ENCODE measurements at regions not wholly inside any gene's neighbourhood (a gene's known extent, or its start where the extent isn't known, plus 50 kb on each side); places are given as distances from the start of the nearest gene placed in this dataset.
"Not testable (repeated sequence)": the region's sequence is repeated elsewhere in the genome, so short reads cannot be mapped to it uniquely, and the experiment has no call there.

- H3K4me3 ChIP-seq (ENCODE audit: insufficient read depth, low read depth, low read length, poor library complexity, severe bottlenecking); H3K27me3 ChIP-seq (replicated peaks; ENCODE audit: control insufficient read depth, insufficient read depth, low read length, poor library complexity, severe bottlenecking); H3K9me3 ChIP-seq (ENCODE audit: control insufficient read depth, low read length); H3K36me3 ChIP-seq (ENCODE audit: control insufficient read depth, insufficient read depth, low read length); H3K27ac ChIP-seq (ENCODE audit: insufficient read depth, low read length, poor library complexity, severe bottlenecking); DNase-seq; H3K4me1 ChIP-seq (ENCODE audit: control insufficient read depth, insufficient read depth, low read length, poor library complexity, severe bottlenecking): not testable (repeated sequence)
These were observed 125.6 kb upstream of the NBPF9 start for GRCh38 chr1:149228672-149229585.

GRCh38 chr1:149229813-149230212 lies 126.5 kb upstream of the NBPF9 start:
- H3K4me3 ChIP-seq (ENCODE audit: insufficient read depth, low read depth, low read length, poor library complexity, severe bottlenecking); H3K36me3 ChIP-seq (ENCODE audit: control insufficient read depth, insufficient read depth, low read length); H3K4me1 ChIP-seq (ENCODE audit: control insufficient read depth, insufficient read depth, low read length, poor library complexity, severe bottlenecking); H3K27ac ChIP-seq (ENCODE audit: insufficient read depth, low read length, poor library complexity, severe bottlenecking); DNase-seq; H3K9me3 ChIP-seq (ENCODE audit: control insufficient read depth, low read length); H3K27me3 ChIP-seq (replicated peaks; ENCODE audit: control insufficient read depth, insufficient read depth, low read length, poor library complexity, severe bottlenecking): not testable (repeated sequence)

- H3K4me1 ChIP-seq (ENCODE audit: control insufficient read depth, insufficient read depth, low read length, poor library complexity, severe bottlenecking); H3K4me3 ChIP-seq (ENCODE audit: insufficient read depth, low read depth, low read length, poor library complexity, severe bottlenecking); DNase-seq; H3K27ac ChIP-seq (ENCODE audit: insufficient read depth, low read length, poor library complexity, severe bottlenecking); H3K27me3 ChIP-seq (replicated peaks; ENCODE audit: control insufficient read depth, insufficient read depth, low read length, poor library complexity, severe bottlenecking); H3K9me3 ChIP-seq (ENCODE audit: control insufficient read depth, low read length); H3K36me3 ChIP-seq (ENCODE audit: control insufficient read depth, insufficient read depth, low read length): not testable (repeated sequence)
These were observed 131.9 kb upstream of the NBPF9 start for GRCh38 chr1:149234926-149235914.

- H3K36me3 ChIP-seq (ENCODE audit: control insufficient read depth, insufficient read depth, low read length); H3K27me3 ChIP-seq (replicated peaks; ENCODE audit: control insufficient read depth, insufficient read depth, low read length, poor library complexity, severe bottlenecking); H3K4me3 ChIP-seq (ENCODE audit: insufficient read depth, low read depth, low read length, poor library complexity, severe bottlenecking); DNase-seq; H3K9me3 ChIP-seq (ENCODE audit: control insufficient read depth, low read length); H3K27ac ChIP-seq (ENCODE audit: insufficient read depth, low read length, poor library complexity, severe bottlenecking); H3K4me1 ChIP-seq (ENCODE audit: control insufficient read depth, insufficient read depth, low read length, poor library complexity, severe bottlenecking): not testable (repeated sequence)
These were observed 134.2 kb upstream of the NBPF9 start for GRCh38 chr1:149237515-149237914.

GRCh38 chr1:149239897-149240508 lies 136.7 kb upstream of the NBPF9 start:
- H3K9me3 ChIP-seq (ENCODE audit: control insufficient read depth, low read length); H3K27ac ChIP-seq (ENCODE audit: insufficient read depth, low read length, poor library complexity, severe bottlenecking); H3K27me3 ChIP-seq (replicated peaks; ENCODE audit: control insufficient read depth, insufficient read depth, low read length, poor library complexity, severe bottlenecking); H3K36me3 ChIP-seq (ENCODE audit: control insufficient read depth, insufficient read depth, low read length); DNase-seq; H3K4me3 ChIP-seq (ENCODE audit: insufficient read depth, low read depth, low read length, poor library complexity, severe bottlenecking); H3K4me1 ChIP-seq (ENCODE audit: control insufficient read depth, insufficient read depth, low read length, poor library complexity, severe bottlenecking): not testable (repeated sequence)

- H3K36me3 ChIP-seq (ENCODE audit: control insufficient read depth, insufficient read depth, low read length); H3K9me3 ChIP-seq (ENCODE audit: control insufficient read depth, low read length); H3K27ac ChIP-seq (ENCODE audit: insufficient read depth, low read length, poor library complexity, severe bottlenecking); DNase-seq; H3K27me3 ChIP-seq (replicated peaks; ENCODE audit: control insufficient read depth, insufficient read depth, low read length, poor library complexity, severe bottlenecking); H3K4me3 ChIP-seq (ENCODE audit: insufficient read depth, low read depth, low read length, poor library complexity, severe bottlenecking); H3K4me1 ChIP-seq (ENCODE audit: control insufficient read depth, insufficient read depth, low read length, poor library complexity, severe bottlenecking): not testable (repeated sequence)
These were observed 137.2 kb upstream of the NBPF9 start for GRCh38 chr1:149240530-149240929.

GRCh38 chr1:149241272-149241671 lies 137.9 kb upstream of the NBPF9 start:
- H3K27me3 ChIP-seq (replicated peaks; ENCODE audit: control insufficient read depth, insufficient read depth, low read length, poor library complexity, severe bottlenecking); H3K4me3 ChIP-seq (ENCODE audit: insufficient read depth, low read depth, low read length, poor library complexity, severe bottlenecking); H3K36me3 ChIP-seq (ENCODE audit: control insufficient read depth, insufficient read depth, low read length); H3K4me1 ChIP-seq (ENCODE audit: control insufficient read depth, insufficient read depth, low read length, poor library complexity, severe bottlenecking); H3K27ac ChIP-seq (ENCODE audit: insufficient read depth, low read length, poor library complexity, severe bottlenecking); DNase-seq; H3K9me3 ChIP-seq (ENCODE audit: control insufficient read depth, low read length): not testable (repeated sequence)

GRCh38 chr1:149243572-149243971 lies 140.2 kb upstream of the NBPF9 start:
- not testable (repeated sequence) for H3K9me3 ChIP-seq (ENCODE audit: control insufficient read depth, low read length); H3K36me3 ChIP-seq (ENCODE audit: control insufficient read depth, insufficient read depth, low read length); H3K4me3 ChIP-seq (ENCODE audit: insufficient read depth, low read depth, low read length, poor library complexity, severe bottlenecking); H3K4me1 ChIP-seq (ENCODE audit: control insufficient read depth, insufficient read depth, low read length, poor library complexity, severe bottlenecking); H3K27me3 ChIP-seq (replicated peaks; ENCODE audit: control insufficient read depth, insufficient read depth, low read length, poor library complexity, severe bottlenecking); DNase-seq; H3K27ac ChIP-seq (ENCODE audit: insufficient read depth, low read length, poor library complexity, severe bottlenecking)

GRCh38 chr1:149244621-149245020 lies 141.3 kb upstream of the NBPF9 start:
- H3K27ac ChIP-seq (ENCODE audit: insufficient read depth, low read length, poor library complexity, severe bottlenecking); H3K4me3 ChIP-seq (ENCODE audit: insufficient read depth, low read depth, low read length, poor library complexity, severe bottlenecking); H3K36me3 ChIP-seq (ENCODE audit: control insufficient read depth, insufficient read depth, low read length); H3K27me3 ChIP-seq (replicated peaks; ENCODE audit: control insufficient read depth, insufficient read depth, low read length, poor library complexity, severe bottlenecking); DNase-seq; H3K9me3 ChIP-seq (ENCODE audit: control insufficient read depth, low read length); H3K4me1 ChIP-seq (ENCODE audit: control insufficient read depth, insufficient read depth, low read length, poor library complexity, severe bottlenecking): not testable (repeated sequence)

All from effector memory CD4-positive, alpha-beta T cell (primary cell).